ENCODE measurements at regions not wholly inside any gene's neighbourhood (a gene's known extent, or its start where the extent isn't known, plus 50 kb on each side); places are given as distances from the start of the nearest gene placed in this dataset.

DNA sequence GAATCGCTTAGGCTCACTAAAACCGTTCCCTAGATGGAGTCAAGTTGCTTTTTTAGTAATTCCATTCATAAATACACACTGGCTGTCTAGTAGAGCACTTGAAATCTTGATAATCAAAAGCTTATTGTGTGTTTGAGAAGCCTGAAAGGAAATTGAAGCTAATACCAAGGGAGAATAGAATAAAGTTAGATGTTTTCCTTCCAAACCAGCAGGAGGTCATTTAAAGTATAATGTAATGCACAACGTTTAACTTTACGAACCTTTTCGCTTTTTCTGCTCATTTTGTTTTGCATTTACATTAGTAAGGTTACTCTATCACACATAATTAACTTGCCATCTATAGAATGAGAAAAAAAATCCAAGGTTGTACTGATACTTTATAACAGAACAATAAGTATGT lies 440.9 kb downstream of the NKX6-1 start:
- no peak for TF ChIP-seq POLR2AphosphoS5 (IDR thresholded peaks at IDR 0.05)
- TF ChIP-seq, protein P1, sequence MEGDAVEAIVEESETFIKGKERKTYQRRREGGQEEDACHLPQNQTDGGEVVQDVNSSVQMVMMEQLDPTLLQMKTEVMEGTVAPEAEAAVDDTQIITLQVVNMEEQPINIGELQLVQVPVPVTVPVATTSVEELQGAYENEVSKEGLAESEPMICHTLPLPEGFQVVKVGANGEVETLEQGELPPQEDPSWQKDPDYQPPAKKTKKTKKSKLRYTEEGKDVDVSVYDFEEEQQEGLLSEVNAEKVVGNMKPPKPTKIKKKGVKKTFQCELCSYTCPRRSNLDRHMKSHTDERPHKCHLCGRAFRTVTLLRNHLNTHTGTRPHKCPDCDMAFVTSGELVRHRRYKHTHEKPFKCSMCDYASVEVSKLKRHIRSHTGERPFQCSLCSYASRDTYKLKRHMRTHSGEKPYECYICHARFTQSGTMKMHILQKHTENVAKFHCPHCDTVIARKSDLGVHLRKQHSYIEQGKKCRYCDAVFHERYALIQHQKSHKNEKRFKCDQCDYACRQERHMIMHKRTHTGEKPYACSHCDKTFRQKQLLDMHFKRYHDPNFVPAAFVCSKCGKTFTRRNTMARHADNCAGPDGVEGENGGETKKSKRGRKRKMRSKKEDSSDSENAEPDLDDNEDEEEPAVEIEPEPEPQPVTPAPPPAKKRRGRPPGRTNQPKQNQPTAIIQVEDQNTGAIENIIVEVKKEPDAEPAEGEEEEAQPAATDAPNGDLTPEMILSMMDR (IDR thresholded peaks at IDR 0.05) = no peak
- TF ChIP-seq POLR2A (IDR thresholded peaks at IDR 0.05) = no peak
- no peak for TF ChIP-seq EP300 (IDR thresholded peaks at IDR 0.05)
